ENCODE measurements at regions not wholly inside any gene's neighbourhood (a gene's known extent, or its start where the extent isn't known, plus 50 kb on each side); places are given as distances from the start of the nearest gene placed in this dataset.

- H3K4me3 ChIP-seq (ENCODE audit: low read depth, low read length) = no peak overlapping the region
- DNase-seq (ENCODE audit: low read depth) = no peak
- TF ChIP-seq POLR2A (IDR thresholded peaks at IDR 0.05; ENCODE audit: extremely low read depth, insufficient read length) = no peak
- no peak for TF ChIP-seq CTCF (IDR thresholded peaks at IDR 0.05; ENCODE audit: low read depth, low read length)
- TF ChIP-seq MAX (IDR thresholded peaks at IDR 0.05; ENCODE audit: low read depth, low read length) = no peak
- TF ChIP-seq MYC (IDR thresholded peaks at IDR 0.05; ENCODE audit: low read depth, low read length) = no peak
Measured at GRCh38 chr18:37654731-37655369, 89.3 kb upstream of the CELF4 start.

GRCh38 chr18:37654034-37654433, 88.4 kb upstream of the CELF4 start:
- TF ChIP-seq MYC (IDR thresholded peaks at IDR 0.05; ENCODE audit: low read depth, low read length) (no peak), POLR2A (IDR thresholded peaks at IDR 0.05; ENCODE audit: extremely low read depth, insufficient read length) (no peak), MAX (IDR thresholded peaks at IDR 0.05; ENCODE audit: low read depth, low read length) (no peak), CTCF (IDR thresholded peaks at IDR 0.05; ENCODE audit: low read depth, low read length) (no peak)
- no peak overlapping the region for H3K4me3 ChIP-seq (ENCODE audit: low read depth, low read length)
- no peak for DNase-seq (ENCODE audit: low read depth)

- DNase-seq (ENCODE audit: low read depth) = no peak
- no peak overlapping the region for H3K4me3 ChIP-seq (ENCODE audit: low read depth, low read length)
- TF ChIP-seq MYC (IDR thresholded peaks at IDR 0.05; ENCODE audit: low read depth, low read length) (no peak), POLR2A (IDR thresholded peaks at IDR 0.05; ENCODE audit: extremely low read depth, insufficient read length) (no peak), CTCF (IDR thresholded peaks at IDR 0.05; ENCODE audit: low read depth, low read length) (no peak), MAX (IDR thresholded peaks at IDR 0.05; ENCODE audit: low read depth, low read length) (no peak)
Measured at GRCh38 chr18:37653618-37654017, 88.0 kb upstream of the CELF4 start.

DNA sequence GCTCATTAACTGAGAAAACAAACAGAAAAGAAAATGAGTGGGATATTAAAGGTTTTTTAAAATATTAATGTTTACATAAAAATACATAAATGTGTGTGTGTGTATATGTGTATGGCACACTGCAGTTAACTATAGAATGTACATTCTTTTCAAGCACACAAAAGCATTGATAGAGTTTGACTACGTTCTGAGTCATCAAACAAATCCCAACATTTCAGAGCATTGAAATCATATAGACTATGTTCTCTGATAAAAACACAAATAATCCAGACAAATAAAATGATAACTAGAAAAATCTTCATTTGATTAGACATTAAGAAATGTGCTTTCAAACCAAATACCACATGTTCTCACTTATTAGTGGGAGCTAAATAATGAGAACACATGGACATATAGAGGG, 84.3 kb upstream of the CELF4 start:
- no peak overlapping the region for H3K4me3 ChIP-seq (ENCODE audit: low read depth, low read length)
- TF ChIP-seq MYC (IDR thresholded peaks at IDR 0.05; ENCODE audit: low read depth, low read length) (no peak), MAX (IDR thresholded peaks at IDR 0.05; ENCODE audit: low read depth, low read length) (no peak), CTCF (IDR thresholded peaks at IDR 0.05; ENCODE audit: low read depth, low read length) (no peak), POLR2A (IDR thresholded peaks at IDR 0.05; ENCODE audit: extremely low read depth, insufficient read length) (no peak)
- no peak for DNase-seq (ENCODE audit: low read depth)

DNA sequence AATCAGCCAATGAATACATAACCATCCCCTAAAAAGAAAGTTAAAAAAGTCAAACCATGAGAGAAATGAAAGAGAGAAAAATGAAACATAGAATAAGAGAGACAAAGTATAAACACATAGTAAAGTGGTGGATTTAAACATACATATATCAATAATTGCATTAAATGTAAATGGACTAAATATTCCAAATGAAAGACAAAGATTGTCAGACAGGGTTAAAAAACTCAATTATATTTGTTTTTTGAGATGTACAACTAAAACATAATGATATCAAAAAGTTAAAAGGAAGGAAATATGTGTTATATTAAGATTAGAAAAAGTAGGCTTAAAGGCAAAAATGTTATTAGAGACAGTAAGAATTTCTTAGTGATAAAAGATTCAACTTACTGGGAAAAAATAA, 83.8 kb upstream of the CELF4 start:
- no peak for TF ChIP-seq MAX (IDR thresholded peaks at IDR 0.05; ENCODE audit: low read depth, low read length)
- no peak for TF ChIP-seq CTCF (IDR thresholded peaks at IDR 0.05; ENCODE audit: low read depth, low read length)
- TF ChIP-seq MYC (IDR thresholded peaks at IDR 0.05; ENCODE audit: low read depth, low read length) = no peak
- no peak for TF ChIP-seq POLR2A (IDR thresholded peaks at IDR 0.05; ENCODE audit: extremely low read depth, insufficient read length)
- no peak for DNase-seq (ENCODE audit: low read depth)
- H3K4me3 ChIP-seq (ENCODE audit: low read depth, low read length) = no peak overlapping the region
